ENCODE measurements at regions not wholly inside any gene's neighbourhood (a gene's known extent, or its start where the extent isn't known, plus 50 kb on each side); places are given as distances from the start of the nearest gene placed in this dataset.

- TF ChIP-seq, protein P1, sequence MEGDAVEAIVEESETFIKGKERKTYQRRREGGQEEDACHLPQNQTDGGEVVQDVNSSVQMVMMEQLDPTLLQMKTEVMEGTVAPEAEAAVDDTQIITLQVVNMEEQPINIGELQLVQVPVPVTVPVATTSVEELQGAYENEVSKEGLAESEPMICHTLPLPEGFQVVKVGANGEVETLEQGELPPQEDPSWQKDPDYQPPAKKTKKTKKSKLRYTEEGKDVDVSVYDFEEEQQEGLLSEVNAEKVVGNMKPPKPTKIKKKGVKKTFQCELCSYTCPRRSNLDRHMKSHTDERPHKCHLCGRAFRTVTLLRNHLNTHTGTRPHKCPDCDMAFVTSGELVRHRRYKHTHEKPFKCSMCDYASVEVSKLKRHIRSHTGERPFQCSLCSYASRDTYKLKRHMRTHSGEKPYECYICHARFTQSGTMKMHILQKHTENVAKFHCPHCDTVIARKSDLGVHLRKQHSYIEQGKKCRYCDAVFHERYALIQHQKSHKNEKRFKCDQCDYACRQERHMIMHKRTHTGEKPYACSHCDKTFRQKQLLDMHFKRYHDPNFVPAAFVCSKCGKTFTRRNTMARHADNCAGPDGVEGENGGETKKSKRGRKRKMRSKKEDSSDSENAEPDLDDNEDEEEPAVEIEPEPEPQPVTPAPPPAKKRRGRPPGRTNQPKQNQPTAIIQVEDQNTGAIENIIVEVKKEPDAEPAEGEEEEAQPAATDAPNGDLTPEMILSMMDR (conservative IDR thresholded peaks at IDR 0.05; ENCODE audit: low read depth, low read length), result no peak
- TF ChIP-seq EZH2 (IDR thresholded peaks at IDR 0.05; ENCODE audit: low read length, unreplicated experiment) (no peak), EZH2phosphoT487 (IDR thresholded peaks at IDR 0.05; ENCODE audit: borderline replicate concordance, low read length) (no peak)
- BruUV-seq (replicated peaks), result no TSS peak
- CTCF ChIA-PET, result no interaction called here
Measured at GRCh38 chr11:95359756-95360155, 128.8 kb upstream of the SESN3 start.

GRCh38 chr11:95359341-95359663 is 128.3 kb upstream of the SESN3 start:
- TF ChIP-seq, protein P1 (conservative IDR thresholded peaks at IDR 0.05; ENCODE audit: low read depth, low read length), result no peak
- TF ChIP-seq EZH2phosphoT487 (IDR thresholded peaks at IDR 0.05; ENCODE audit: borderline replicate concordance, low read length), result no peak
- TF ChIP-seq EZH2 (IDR thresholded peaks at IDR 0.05; ENCODE audit: low read length, unreplicated experiment), result no peak
- Histone ChIP-seq H2AFZ (ENCODE audit: low read length) (no peak overlapping the region), H4K20me1 (ENCODE audit: low read length) (no peaks in the 10 kb centered on the region), H3K4me2 (ENCODE audit: low read length) (no peak overlapping the region), H3K36me3 (ENCODE audit: low read depth, low read length) (no peaks in the 10 kb centered on the region), H3F3A (ENCODE audit: low read length, unreplicated experiment) (no peaks in the 10 kb centered on the region), H3K9me3 (ENCODE audit: low read length) (no peaks in the 10 kb centered on the region), H3K9ac (ENCODE audit: low read length) (no peak overlapping the region), H3K4me3 (ENCODE audit: low read length) (no peak overlapping the region), H3K79me2 (ENCODE audit: low read length) (no peaks in the 10 kb centered on the region), H3K4me1 (ENCODE audit: insufficient read depth, low read length) (peaks cover 1% of the 10 kb centered on the region), H3K27me3 (ENCODE audit: low read length) (peaks cover 66% of the 10 kb centered on the region), H3K27ac (ENCODE audit: low read length) (no peak overlapping the region), H3K9me2 (replicated peaks; ENCODE audit: low read length) (no peaks in the 10 kb centered on the region)
- ATAC-seq (no peak), DNase-seq (no peak)
- ChIA-PET POLR2A (ENCODE audit: unreplicated experiment) (no interaction called here), CTCF (no interaction called here)
- no TSS peak for BruUV-seq (replicated peaks)
- intact Hi-C loops (cut with micrococcal nuclease), result no loop called here

More at GRCh38 chr11:95359756-95360155, 128.8 kb upstream of the SESN3 start:
- Histone ChIP-seq H3K4me3 (ENCODE audit: low read length) (no peak overlapping the region), H3K36me3 (ENCODE audit: low read depth, low read length) (no peaks in the 10 kb centered on the region), H3K9me3 (ENCODE audit: low read length) (no peaks in the 10 kb centered on the region), H3K27me3 (ENCODE audit: low read length) (peaks cover 62% of the 10 kb centered on the region), H3F3A (ENCODE audit: low read length, unreplicated experiment) (no peaks in the 10 kb centered on the region), H3K9ac (ENCODE audit: low read length) (no peak overlapping the region), H3K27ac (ENCODE audit: low read length) (no peak overlapping the region), H3K9me2 (replicated peaks; ENCODE audit: low read length) (no peaks in the 10 kb centered on the region), H3K4me2 (ENCODE audit: low read length) (no peak overlapping the region), H3K4me1 (ENCODE audit: insufficient read depth, low read length) (peaks cover 6% of the 10 kb centered on the region), H4K20me1 (ENCODE audit: low read length) (no peaks in the 10 kb centered on the region), H3K79me2 (ENCODE audit: low read length) (no peaks in the 10 kb centered on the region), H2AFZ (ENCODE audit: low read length) (no peak overlapping the region)
- intact Hi-C loops (cut with micrococcal nuclease), result loop anchor here (10.0 kb wide), 1 partner anchor 175 kb away; no protein-coding TSS in a partner anchor
- DNase-seq (no peak), ATAC-seq (no peak)
- POLR2A ChIA-PET (ENCODE audit: unreplicated experiment), result no interaction called here

- H4K20me1 ChIP-seq (ENCODE audit: low read length), result no peaks in the 10 kb centered on the region
- TF ChIP-seq, protein P1 (conservative IDR thresholded peaks at IDR 0.05; ENCODE audit: low read depth, low read length), result no peak
- TF ChIP-seq EZH2phosphoT487 (IDR thresholded peaks at IDR 0.05; ENCODE audit: borderline replicate concordance, low read length) (no peak), EZH2 (IDR thresholded peaks at IDR 0.05; ENCODE audit: low read length, unreplicated experiment) (no peak)
- intact Hi-C loops (cut with micrococcal nuclease), result no loop called here
- no peaks in the 10 kb centered on the region for H3K4me1 ChIP-seq (ENCODE audit: insufficient read depth, low read length)
- POLR2A ChIA-PET (ENCODE audit: unreplicated experiment), result no interaction called here
- H3K79me2 ChIP-seq (ENCODE audit: low read length), result no peaks in the 10 kb centered on the region
- no peaks in the 10 kb centered on the region for H3K9me3 ChIP-seq (ENCODE audit: low read length)
- DNase-seq (no peak), ATAC-seq (no peak)
- CTCF ChIA-PET, result no interaction called here
- H3F3A ChIP-seq (ENCODE audit: low read length, unreplicated experiment), result no peaks in the 10 kb centered on the region
- H3K9ac ChIP-seq (ENCODE audit: low read length), result no peak overlapping the region
- no peaks in the 10 kb centered on the region for H3K36me3 ChIP-seq (ENCODE audit: low read depth, low read length)
- no peak overlapping the region for H3K27ac ChIP-seq (ENCODE audit: low read length)
- BruUV-seq (replicated peaks), result no TSS peak
- H3K9me2 ChIP-seq (replicated peaks; ENCODE audit: low read length), result no peaks in the 10 kb centered on the region
- no peak overlapping the region for H3K4me2 ChIP-seq (ENCODE audit: low read length)
- no peak overlapping the region for H2AFZ ChIP-seq (ENCODE audit: low read length)
- peaks cover 69% of the 10 kb centered on the region for H3K27me3 ChIP-seq (ENCODE audit: low read length)
- no peak overlapping the region for H3K4me3 ChIP-seq (ENCODE audit: low read length)
Measured at GRCh38 chr11:95358511-95359340, 127.7 kb upstream of the SESN3 start.
